Brain pericyte (primary cell): ENCODE measurements at regions not wholly inside any gene's neighbourhood (a gene's known extent, or its start where the extent isn't known, plus 50 kb on each side); places are given as distances from the start of the nearest gene placed in this dataset.

Experiments
- DNase-seq: peaks from one replicate; pipeline ENCODE4 v3.0.0-alpha.2; 2012; ENCODE audit warnings: low read depth, low spot score

- no peak for DNase-seq
Observed at GRCh38 chr1:222301652-222302051, 246.3 kb downstream of the HHIPL2 start.

DNA sequence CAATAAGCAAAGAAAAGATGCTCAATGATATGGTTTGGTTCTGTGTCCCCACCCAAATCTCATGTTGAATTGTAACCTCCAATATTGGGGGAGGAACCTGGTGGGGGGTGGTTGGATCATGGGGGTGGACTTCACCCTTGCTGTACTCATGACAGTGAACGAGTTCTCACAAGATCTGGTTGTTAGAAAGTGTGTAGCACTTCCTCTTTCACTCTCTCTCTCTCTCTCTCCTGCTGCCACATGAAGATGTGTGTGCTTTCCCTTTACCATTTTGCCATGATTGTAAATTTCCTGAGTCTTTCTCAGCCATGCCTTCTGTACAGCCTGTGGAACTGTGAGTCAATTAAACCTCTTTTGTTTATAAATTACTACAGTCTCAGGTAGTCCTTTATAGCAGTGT is 248.4 kb downstream of the HHIPL2 start:
- no peak for DNase-seq

- DNase-seq, result no peak
Observed at GRCh38 chr1:222290866-222291265, 257.0 kb downstream of the HHIPL2 start.

- DNase-seq, result no peak
Observed at GRCh38 chr1:222288053-222288452, 259.9 kb downstream of the HHIPL2 start.

GRCh38 chr1:222286011-222286410 is 261.9 kb downstream of the HHIPL2 start:
- no peak for DNase-seq

DNA sequence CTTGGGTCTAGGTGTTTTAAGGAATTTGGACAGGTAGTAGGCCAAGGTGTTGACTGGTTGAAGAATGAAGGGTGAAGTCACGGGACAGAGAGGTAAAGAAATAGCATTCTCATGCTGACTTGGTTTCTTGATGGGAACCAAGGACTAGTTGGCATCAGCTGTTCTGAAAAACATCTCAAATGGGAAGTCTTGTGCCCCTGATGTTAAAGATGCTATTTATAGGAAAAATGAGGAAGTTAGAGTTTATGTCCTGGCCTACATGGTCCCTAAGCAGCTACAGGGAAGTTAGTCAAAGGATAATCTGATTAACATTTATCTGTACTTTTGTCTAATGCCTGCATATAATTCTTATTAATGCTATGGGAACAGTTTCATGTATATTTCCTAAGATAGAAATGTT is 262.4 kb downstream of the HHIPL2 start:
- DNase-seq, result no peak

GRCh38 chr1:222284466-222284865 is 263.4 kb downstream of the HHIPL2 start:
- DNase-seq, result no peak

- no peak for DNase-seq
Observed at GRCh38 chr1:222283147-222283768, 264.6 kb downstream of the HHIPL2 start.

DNA sequence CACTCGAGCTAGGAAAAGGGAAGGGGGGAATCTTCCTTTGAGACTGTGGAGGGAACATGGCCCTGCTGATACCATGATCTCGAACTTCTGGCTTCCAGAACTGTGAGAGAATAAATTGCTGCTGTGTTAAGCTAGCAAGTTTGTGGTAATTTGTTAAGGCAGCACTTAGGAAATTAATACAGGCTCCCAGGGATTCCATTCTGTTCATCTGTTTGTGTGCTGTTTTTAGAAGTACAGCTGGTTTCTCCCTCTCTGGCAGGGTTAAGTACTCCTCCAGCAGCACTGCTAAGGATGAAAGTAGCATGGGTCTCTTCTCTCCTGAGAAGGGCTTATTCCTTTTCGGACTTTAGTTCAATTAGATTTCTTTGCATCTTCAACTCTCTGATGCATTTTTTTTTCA is 268.3 kb downstream of the HHIPL2 start:
- DNase-seq, result no peak

DNA sequence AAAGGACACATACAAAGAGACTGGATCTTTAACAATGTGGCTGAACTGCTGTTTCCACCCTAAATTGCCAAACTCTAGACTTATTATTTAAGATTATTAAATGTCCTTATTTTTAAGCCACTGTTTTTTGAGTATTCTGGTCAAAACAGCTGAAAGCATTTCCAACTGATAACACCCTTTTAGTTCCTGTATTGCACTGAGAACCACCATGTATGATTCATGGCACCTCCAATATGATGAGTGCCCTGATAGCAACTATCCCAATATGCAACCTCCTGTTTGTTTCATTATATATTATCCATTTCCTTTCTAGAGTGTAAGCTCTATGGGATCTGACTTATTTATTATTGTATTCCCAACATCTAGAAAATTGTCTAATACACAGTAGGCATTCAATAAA is 269.4 kb downstream of the HHIPL2 start:
- no peak for DNase-seq

DNA sequence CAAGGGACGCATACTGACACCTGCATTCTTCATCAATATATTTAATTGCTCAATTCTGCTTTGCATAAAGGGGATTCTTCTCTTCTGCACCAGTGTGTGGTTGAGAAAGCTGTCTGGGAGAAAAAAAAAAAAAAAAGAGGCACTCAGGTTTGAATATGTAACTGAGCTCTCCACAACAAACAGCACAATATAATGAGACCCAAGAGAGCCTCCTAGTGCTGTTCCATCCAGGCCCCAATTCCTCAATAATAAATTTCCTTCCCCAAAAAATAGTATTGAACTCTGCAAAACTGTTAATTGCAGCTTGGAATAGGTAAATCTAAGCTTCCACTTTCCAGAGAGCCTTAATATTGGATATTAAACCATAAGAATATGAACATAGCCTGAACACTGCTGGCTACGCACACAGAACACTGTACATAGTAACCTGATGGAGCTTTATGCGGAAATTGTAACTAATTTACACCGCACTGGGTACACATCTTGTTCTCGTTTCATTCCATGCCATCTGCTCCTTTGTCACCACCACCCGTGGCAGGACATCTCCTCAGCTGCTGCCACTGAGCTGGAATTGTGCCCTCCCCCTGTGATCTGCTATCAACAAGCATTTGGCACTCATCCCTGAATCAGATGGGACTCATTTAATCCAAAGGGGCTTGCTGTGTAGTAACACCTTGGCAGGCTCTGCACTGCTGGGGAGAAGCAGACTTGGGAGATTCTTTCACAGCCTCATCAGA is 272.0 kb downstream of the HHIPL2 start:
- DNase-seq, result no peak

DNA sequence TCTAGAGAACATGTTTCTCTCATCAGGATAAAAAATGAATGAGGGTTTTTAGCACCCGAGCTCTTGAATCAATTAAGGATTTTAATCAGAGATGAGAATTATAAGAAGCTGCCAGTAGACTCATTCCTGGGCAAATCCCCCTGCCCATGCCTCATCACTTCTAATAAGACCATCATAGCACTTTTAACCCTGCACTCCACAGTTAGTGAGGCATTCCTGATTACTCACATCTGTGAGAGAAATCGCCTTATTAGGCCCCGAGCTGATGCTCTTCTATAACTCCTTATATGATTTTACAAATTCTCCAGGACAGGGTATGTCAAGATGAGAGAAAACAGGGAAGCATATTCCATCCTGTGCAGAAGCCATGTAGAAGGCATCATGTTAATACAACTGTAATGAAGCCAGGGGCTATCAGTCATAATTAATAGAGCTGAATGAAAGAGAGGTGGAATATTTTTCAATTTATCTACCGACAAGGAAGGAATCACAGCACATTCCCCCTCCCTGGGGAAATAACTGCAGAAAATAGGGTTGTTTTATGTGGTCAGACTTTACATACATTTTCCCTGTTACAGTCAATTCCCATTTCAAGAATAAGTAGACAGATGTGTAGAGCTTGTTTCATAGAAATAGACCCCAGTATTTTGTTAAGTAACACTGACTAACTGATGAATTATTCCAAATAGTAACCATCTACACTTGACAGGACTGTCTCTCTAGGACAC is 272.7 kb downstream of the HHIPL2 start:
- no peak for DNase-seq

- no peak for DNase-seq
Observed at GRCh38 chr1:222266223-222267196, 281.4 kb downstream of the HHIPL2 start.

GRCh38 chr1:222263791-222264190 is 284.1 kb downstream of the HHIPL2 start:
- DNase-seq, result no peak

GRCh38 chr1:222257027-222257426 is 290.9 kb downstream of the HHIPL2 start:
- DNase-seq, result no peak

GRCh38 chr1:222256058-222256457 is 291.8 kb downstream of the HHIPL2 start:
- no peak for DNase-seq

DNA sequence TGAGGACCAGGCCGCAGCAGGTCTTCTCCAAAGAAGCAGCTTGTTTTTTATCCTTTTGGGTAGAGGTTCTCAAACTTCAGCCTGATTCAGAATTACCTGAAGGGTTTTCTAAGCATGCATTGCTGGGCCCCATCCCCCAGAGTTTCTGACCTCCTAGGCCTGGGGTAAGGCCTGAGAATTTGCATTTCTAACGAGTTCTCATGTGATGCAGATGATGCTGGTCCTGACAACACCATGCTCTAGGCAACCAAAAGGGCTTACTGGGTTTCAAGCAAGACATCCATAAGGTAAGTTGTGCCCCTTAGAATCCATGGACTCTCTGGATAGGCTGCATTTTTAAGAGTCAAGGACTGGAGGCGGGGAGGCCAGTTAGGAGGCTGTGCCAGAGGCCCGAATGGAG is 295.1 kb downstream of the HHIPL2 start:
- no peak for DNase-seq

GRCh38 chr1:222251847-222252246 is 296.1 kb downstream of the HHIPL2 start:
- no peak for DNase-seq

DNA sequence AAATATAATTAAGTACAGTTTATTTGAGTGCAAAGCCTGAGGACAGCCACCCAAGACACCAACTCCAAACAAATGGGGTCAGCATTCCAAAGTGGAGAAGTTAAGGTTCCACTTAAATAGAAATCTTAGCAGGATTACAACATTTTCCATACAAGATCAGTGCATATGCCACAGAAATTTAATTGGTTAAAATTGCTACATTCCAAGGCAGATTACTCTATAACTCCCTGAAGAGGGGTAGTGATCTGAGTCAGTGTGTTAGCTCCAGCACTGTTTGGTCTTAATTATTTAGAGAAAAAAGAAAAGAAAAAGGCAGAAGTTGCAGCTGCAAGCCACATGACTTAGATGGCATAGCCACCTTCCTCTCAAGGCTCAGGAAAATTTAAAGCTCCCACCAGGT is 297.5 kb downstream of the HHIPL2 start:
- no peak for DNase-seq

DNA sequence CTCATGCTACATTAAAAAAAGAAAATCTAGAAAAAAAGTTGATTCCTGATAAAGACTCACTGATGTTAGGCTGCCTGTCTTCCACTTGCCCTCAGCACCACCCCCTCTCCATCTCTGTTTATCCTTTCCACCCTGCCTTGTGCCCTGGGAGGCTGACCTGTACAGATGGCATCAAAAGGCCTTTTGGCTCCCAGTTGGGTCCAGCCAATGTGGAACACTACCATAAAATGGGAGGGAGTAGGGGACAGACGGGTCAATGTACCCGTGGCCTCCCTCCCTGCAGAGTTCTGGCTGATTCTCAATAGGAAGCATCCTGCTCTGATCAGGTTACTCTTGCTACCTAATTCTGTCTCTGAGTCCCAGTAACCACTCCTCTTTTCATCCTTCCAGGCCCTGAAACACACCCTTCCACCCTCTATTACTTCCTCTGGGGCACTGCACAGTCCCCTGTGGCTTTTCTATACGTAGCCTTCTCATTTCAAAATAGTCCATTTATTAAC is 300.0 kb downstream of the HHIPL2 start:
- no peak for DNase-seq

- DNase-seq, result no peak
Observed at GRCh38 chr1:222247081-222247480, 300.8 kb downstream of the HHIPL2 start.
